H1 (cell line): ENCODE measurements at regions not wholly inside any gene's neighbourhood (a gene's known extent, or its start where the extent isn't known, plus 50 kb on each side); places are given as distances from the start of the nearest gene placed in this dataset.

Experiments used
- SP2 ChIP-seq: IDR thresholded peaks from 2 replicates; pipeline ENCODE4 v1.6.1; 2012; ENCODE audit warnings: mild to moderate bottlenecking, low read length, inconsistent platforms

GRCh38 chr12:42698213-42698612 is 108.7 kb upstream of the PRICKLE1 start (continued):
- TF ChIP-seq SP2, result no peak
- TF ChIP-seq, all 59 proteins: peak for 0
